Tibial artery (tissue), 4 donors: ENCODE measurements at regions not wholly inside any gene's neighbourhood (a gene's known extent, or its start where the extent isn't known, plus 50 kb on each side); places are given as distances from the start of the nearest gene placed in this dataset.

Source experiments
- DNase-seq, 2 donors: peaks; one replicate each; pipeline ENCODE4 v3.0.0-alpha.2; 2019
- H3K27ac ChIP-seq, 2 donors: fragments of 200-600 bp; sonication (generic) in 1 of 2; 1 replicate in 1 of 2; 2 replicates in 1 of 2; pipeline ENCODE4 v1.5.1; 2018 to 2019; ENCODE audit warnings: mild to moderate bottlenecking in 1 of 2
- H3K27me3 ChIP-seq, 2 donors: fragments of 200-600 bp; sonication (generic) in 1 of 2; one replicate each; pipeline versions ENCODE4 v1.5.1 to v1.6.0; 2016 to 2019
- H3K36me3 ChIP-seq, 3 donors: fragments of 200-600 bp; sonication (generic) in 2 of 3; one replicate each; pipeline ENCODE4 v1.5.1; 2016 to 2019; ENCODE audit warnings: mild to moderate bottlenecking in 2 of 3
- H3K4me1 ChIP-seq, 4 donors: fragments of 200-600 bp; sonication (generic) in 2 of 4; 1 replicate in 3 of 4; 2 replicates in 1 of 4; pipeline ENCODE4 v1.5.1; 2016 to 2019
- H3K4me3 ChIP-seq, 2 donors: fragments of 200-600 bp; sonication (generic) in 1 of 2; 1 replicate in 1 of 2; 2 replicates in 1 of 2; pipeline ENCODE4 v1.5.1; 2018 to 2019; ENCODE audit warnings: mild to moderate bottlenecking in 2 of 2
- H3K9me3 ChIP-seq, 3 donors: fragments of 200-600 bp; sonication (generic) in 1 of 3; one replicate each; pipeline ENCODE4 v1.5.1; 2016 to 2019
- CTCF ChIP-seq, 2 experiments: fragments of 200-600 bp in 1 of 2; fragments of 450-650 bp in 1 of 2; IDR thresholded peaks; one replicate each; pipeline ENCODE4 v1.5.1; 2017 to 2019; ENCODE audit warnings: antibody characterized with exemption in 2 of 2, mild to moderate bottlenecking in 1 of 2, moderate library complexity in 1 of 2
- intact Hi-C: fragments of 100-400 bp; cut with DNase I; formaldehyde crosslinking; loops from one replicate; pipeline ENCODE4 v1.15.0; 2023; ENCODE audit warnings: low total_unique reads

- H3K4me3 ChIP-seq = no peak overlapping the region
- DNase-seq = no peak
- peaks cover 0 to 24% of the 10 kb centered on the region in 2 donors for H3K27me3 ChIP-seq
- intact Hi-C loops = no loop called here
- H3K27ac ChIP-seq = no peak overlapping the region
- H3K9me3 ChIP-seq = no peaks in the 10 kb centered on the region
- no peaks in the 10 kb centered on the region for H3K4me1 ChIP-seq
- no peak for TF ChIP-seq CTCF (IDR thresholded peaks at IDR 0.05)
- H3K36me3 ChIP-seq = no peaks in the 10 kb centered on the region
These were observed 243.9 kb downstream of the SNX10 start for GRCh38 chr7:26535483-26536007.

GRCh38 chr7:26538216-26538615 is 246.6 kb downstream of the SNX10 start:
- Histone ChIP-seq H3K4me3 (no peak overlapping the region), H3K4me1 (no peaks in the 10 kb centered on the region), H3K9me3 (no peaks in the 10 kb centered on the region), H3K27me3 (peaks cover 0 to 25% of the 10 kb centered on the region in 2 donors), H3K36me3 (no peaks in the 10 kb centered on the region), H3K27ac (no peak overlapping the region)
- intact Hi-C loops = no loop called here
- TF ChIP-seq CTCF (IDR thresholded peaks at IDR 0.05) = no peak
- no peak for DNase-seq

GRCh38 chr7:26538689-26539088 is 247.0 kb downstream of the SNX10 start:
- TF ChIP-seq CTCF (IDR thresholded peaks at IDR 0.05) = no peak
- Histone ChIP-seq H3K27me3 (peaks cover 0 to 25% of the 10 kb centered on the region in 2 donors), H3K36me3 (no peaks in the 10 kb centered on the region), H3K27ac (no peak overlapping the region), H3K9me3 (no peaks in the 10 kb centered on the region), H3K4me1 (no peaks in the 10 kb centered on the region), H3K4me3 (no peak overlapping the region)
- intact Hi-C loops = no loop called here
- no peak for DNase-seq

GRCh38 chr7:26543340-26543739 is 251.7 kb downstream of the SNX10 start:
- Histone ChIP-seq H3K4me1 (no peaks in the 10 kb centered on the region), H3K9me3 (no peaks in the 10 kb centered on the region), H3K27ac (no peak overlapping the region), H3K4me3 (no peak overlapping the region), H3K36me3 (no peaks in the 10 kb centered on the region), H3K27me3 (peaks cover 0 to 8% of the 10 kb centered on the region in 2 donors)
- no peak for TF ChIP-seq CTCF (IDR thresholded peaks at IDR 0.05)
- intact Hi-C loops = no loop called here
- DNase-seq = no peak

- no peaks in the 10 kb centered on the region for H3K9me3 ChIP-seq
- intact Hi-C loops = no loop called here
- no peak overlapping the region for H3K27ac ChIP-seq
- no peak overlapping the region for H3K4me3 ChIP-seq
- DNase-seq = no peak
- H3K4me1 ChIP-seq = no peaks in the 10 kb centered on the region
- no peaks in the 10 kb centered on the region for H3K36me3 ChIP-seq
- H3K27me3 ChIP-seq = peaks cover 0 to 8% of the 10 kb centered on the region in 2 donors
- no peak for TF ChIP-seq CTCF (IDR thresholded peaks at IDR 0.05)
These were observed 252.3 kb downstream of the SNX10 start for GRCh38 chr7:26543951-26544350.

GRCh38 chr7:26546508-26547053 is 254.9 kb downstream of the SNX10 start:
- no peak for TF ChIP-seq CTCF (IDR thresholded peaks at IDR 0.05)
- peaks cover 0 to 8% of the 10 kb centered on the region in 2 donors for H3K27me3 ChIP-seq
- H3K27ac ChIP-seq = no peak overlapping the region
- no peaks in the 10 kb centered on the region for H3K4me1 ChIP-seq
- no peaks in the 10 kb centered on the region for H3K9me3 ChIP-seq
- no peaks in the 10 kb centered on the region for H3K36me3 ChIP-seq
- intact Hi-C loops = no loop called here
- H3K4me3 ChIP-seq = no peak overlapping the region
- no peak for DNase-seq
